ENCODE measurements at regions not wholly inside any gene's neighbourhood (a gene's known extent, or its start where the extent isn't known, plus 50 kb on each side); places are given as distances from the start of the nearest gene placed in this dataset.

DNA sequence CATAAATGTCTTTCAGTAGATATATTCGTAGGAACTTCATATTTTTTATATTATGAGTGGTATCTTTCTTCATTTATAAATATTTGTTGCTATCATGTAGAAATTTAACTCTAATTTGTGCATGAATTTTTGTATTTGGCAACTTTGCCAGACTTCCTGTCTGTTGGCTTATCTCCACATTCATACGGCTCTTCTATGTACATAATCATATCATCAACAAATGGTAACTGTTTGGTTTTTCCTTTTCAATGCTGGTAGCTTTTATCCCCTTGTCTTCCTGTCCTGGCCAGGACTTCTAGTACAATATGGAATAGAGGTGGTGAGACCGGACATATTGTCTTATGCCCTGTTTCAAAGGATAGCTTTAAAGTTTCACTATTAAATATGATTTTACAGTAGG is 132.3 kb upstream of the COL5A1 start:
- Histone ChIP-seq H3K9ac (ENCODE audit: low read length) (no peak overlapping the region), H3K4me3 (ENCODE audit: low read length) (no peak overlapping the region), H3K27me3 (ENCODE audit: insufficient read depth, low read depth, low read length) (no peaks in the 10 kb centered on the region), H3K27ac (ENCODE audit: low read length) (no peak overlapping the region), H3K79me2 (replicated peaks; ENCODE audit: insufficient read depth, low read length) (no peaks in the 10 kb centered on the region), H3K4me2 (ENCODE audit: low read length) (no peak overlapping the region), H3K36me3 (ENCODE audit: insufficient read depth, low read length) (no peaks in the 10 kb centered on the region), H3K9me2 (ENCODE audit: insufficient read depth, low read length) (no peaks in the 10 kb centered on the region), H2AFZ (ENCODE audit: low read depth, low read length) (no peak overlapping the region), H4K20me1 (ENCODE audit: insufficient read depth) (no peaks in the 10 kb centered on the region), H3K9me3 (ENCODE audit: low read length) (no peaks in the 10 kb centered on the region), H3F3A (ENCODE audit: insufficient read depth, low read length, poor library complexity, severe bottlenecking) (no peaks in the 10 kb centered on the region)
- TF ChIP-seq EP300 (conservative IDR thresholded peaks at IDR 0.05; ENCODE audit: poor library complexity, severe bottlenecking) = no peak
- TF ChIP-seq RAD21 (conservative IDR thresholded peaks at IDR 0.05) = no peak
- TF ChIP-seq, protein P1, sequence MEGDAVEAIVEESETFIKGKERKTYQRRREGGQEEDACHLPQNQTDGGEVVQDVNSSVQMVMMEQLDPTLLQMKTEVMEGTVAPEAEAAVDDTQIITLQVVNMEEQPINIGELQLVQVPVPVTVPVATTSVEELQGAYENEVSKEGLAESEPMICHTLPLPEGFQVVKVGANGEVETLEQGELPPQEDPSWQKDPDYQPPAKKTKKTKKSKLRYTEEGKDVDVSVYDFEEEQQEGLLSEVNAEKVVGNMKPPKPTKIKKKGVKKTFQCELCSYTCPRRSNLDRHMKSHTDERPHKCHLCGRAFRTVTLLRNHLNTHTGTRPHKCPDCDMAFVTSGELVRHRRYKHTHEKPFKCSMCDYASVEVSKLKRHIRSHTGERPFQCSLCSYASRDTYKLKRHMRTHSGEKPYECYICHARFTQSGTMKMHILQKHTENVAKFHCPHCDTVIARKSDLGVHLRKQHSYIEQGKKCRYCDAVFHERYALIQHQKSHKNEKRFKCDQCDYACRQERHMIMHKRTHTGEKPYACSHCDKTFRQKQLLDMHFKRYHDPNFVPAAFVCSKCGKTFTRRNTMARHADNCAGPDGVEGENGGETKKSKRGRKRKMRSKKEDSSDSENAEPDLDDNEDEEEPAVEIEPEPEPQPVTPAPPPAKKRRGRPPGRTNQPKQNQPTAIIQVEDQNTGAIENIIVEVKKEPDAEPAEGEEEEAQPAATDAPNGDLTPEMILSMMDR (IDR thresholded peaks at IDR 0.05; ENCODE audit: poor library complexity, severe bottlenecking) = no peak
- no peak for TF ChIP-seq MXI1 (conservative IDR thresholded peaks at IDR 0.05; ENCODE audit: poor library complexity, severe bottlenecking)
- TF ChIP-seq SMC3 (conservative IDR thresholded peaks at IDR 0.05; ENCODE audit: poor library complexity) = no peak
- no peak for TF ChIP-seq TAF1 (IDR thresholded peaks at IDR 0.05; ENCODE audit: low read depth)
- TF ChIP-seq EZH2 (IDR thresholded peaks at IDR 0.05; ENCODE audit: borderline replicate concordance, insufficient read depth, low read length, poor library complexity, severe bottlenecking) = no peak
- no peak for TF ChIP-seq POLR2AphosphoS5 (IDR thresholded peaks at IDR 0.05)
- TF ChIP-seq, protein P2, sequence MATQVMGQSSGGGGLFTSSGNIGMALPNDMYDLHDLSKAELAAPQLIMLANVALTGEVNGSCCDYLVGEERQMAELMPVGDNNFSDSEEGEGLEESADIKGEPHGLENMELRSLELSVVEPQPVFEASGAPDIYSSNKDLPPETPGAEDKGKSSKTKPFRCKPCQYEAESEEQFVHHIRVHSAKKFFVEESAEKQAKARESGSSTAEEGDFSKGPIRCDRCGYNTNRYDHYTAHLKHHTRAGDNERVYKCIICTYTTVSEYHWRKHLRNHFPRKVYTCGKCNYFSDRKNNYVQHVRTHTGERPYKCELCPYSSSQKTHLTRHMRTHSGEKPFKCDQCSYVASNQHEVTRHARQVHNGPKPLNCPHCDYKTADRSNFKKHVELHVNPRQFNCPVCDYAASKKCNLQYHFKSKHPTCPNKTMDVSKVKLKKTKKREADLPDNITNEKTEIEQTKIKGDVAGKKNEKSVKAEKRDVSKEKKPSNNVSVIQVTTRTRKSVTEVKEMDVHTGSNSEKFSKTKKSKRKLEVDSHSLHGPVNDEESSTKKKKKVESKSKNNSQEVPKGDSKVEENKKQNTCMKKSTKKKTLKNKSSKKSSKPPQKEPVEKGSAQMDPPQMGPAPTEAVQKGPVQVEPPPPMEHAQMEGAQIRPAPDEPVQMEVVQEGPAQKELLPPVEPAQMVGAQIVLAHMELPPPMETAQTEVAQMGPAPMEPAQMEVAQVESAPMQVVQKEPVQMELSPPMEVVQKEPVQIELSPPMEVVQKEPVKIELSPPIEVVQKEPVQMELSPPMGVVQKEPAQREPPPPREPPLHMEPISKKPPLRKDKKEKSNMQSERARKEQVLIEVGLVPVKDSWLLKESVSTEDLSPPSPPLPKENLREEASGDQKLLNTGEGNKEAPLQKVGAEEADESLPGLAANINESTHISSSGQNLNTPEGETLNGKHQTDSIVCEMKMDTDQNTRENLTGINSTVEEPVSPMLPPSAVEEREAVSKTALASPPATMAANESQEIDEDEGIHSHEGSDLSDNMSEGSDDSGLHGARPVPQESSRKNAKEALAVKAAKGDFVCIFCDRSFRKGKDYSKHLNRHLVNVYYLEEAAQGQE (IDR thresholded peaks at IDR 0.05; ENCODE audit: borderline replicate concordance) = no peak

- Histone ChIP-seq H4K20me1 (ENCODE audit: insufficient read depth) (no peaks in the 10 kb centered on the region), H3K36me3 (ENCODE audit: insufficient read depth, low read length) (no peaks in the 10 kb centered on the region), H3K27ac (ENCODE audit: low read length) (no peak overlapping the region), H3K9me2 (ENCODE audit: insufficient read depth, low read length) (no peaks in the 10 kb centered on the region), H3K9me3 (ENCODE audit: low read length) (no peaks in the 10 kb centered on the region), H3F3A (ENCODE audit: insufficient read depth, low read length, poor library complexity, severe bottlenecking) (no peaks in the 10 kb centered on the region), H3K27me3 (ENCODE audit: insufficient read depth, low read depth, low read length) (no peaks in the 10 kb centered on the region), H3K4me2 (ENCODE audit: low read length) (no peak overlapping the region), H3K4me3 (ENCODE audit: low read length) (no peak overlapping the region), H2AFZ (ENCODE audit: low read depth, low read length) (no peak overlapping the region), H3K79me2 (replicated peaks; ENCODE audit: insufficient read depth, low read length) (no peaks in the 10 kb centered on the region), H3K9ac (ENCODE audit: low read length) (no peak overlapping the region)
- TF ChIP-seq EZH2 (IDR thresholded peaks at IDR 0.05; ENCODE audit: borderline replicate concordance, insufficient read depth, low read length, poor library complexity, severe bottlenecking) (no peak), TAF1 (IDR thresholded peaks at IDR 0.05; ENCODE audit: low read depth) (no peak), MXI1 (conservative IDR thresholded peaks at IDR 0.05; ENCODE audit: poor library complexity, severe bottlenecking) (no peak), SMC3 (conservative IDR thresholded peaks at IDR 0.05; ENCODE audit: poor library complexity) (no peak), RAD21 (conservative IDR thresholded peaks at IDR 0.05) (no peak), POLR2AphosphoS5 (IDR thresholded peaks at IDR 0.05) (no peak), EP300 (conservative IDR thresholded peaks at IDR 0.05; ENCODE audit: poor library complexity, severe bottlenecking) (no peak)
- TF ChIP-seq, protein P1 (IDR thresholded peaks at IDR 0.05; ENCODE audit: poor library complexity, severe bottlenecking) = no peak
These were observed 131.8 kb upstream of the COL5A1 start for GRCh38 chr9:134509817-134510216.
